HG03060 (cell line): ENCODE measurements at regions not wholly inside any gene's neighbourhood (a gene's known extent, or its start where the extent isn't known, plus 50 kb on each side); places are given as distances from the start of the nearest gene placed in this dataset.
"Not testable (repeated sequence)": the region's sequence is repeated elsewhere in the genome, so short reads cannot be mapped to it uniquely, and the experiment has no call there.

Experiments used
- ATAC-seq: cut with Tn5 transposase; IDR thresholded peaks from one replicate; pipeline ENCODE4 v1.9.1; 2021; ENCODE audit warnings: low read depth, moderate number of reproducible peaks; ENCODE audit not compliant: unreplicated experiment

- not testable (repeated sequence) for ATAC-seq
These were observed 460.0 kb downstream of the PREX1 start for GRCh38 chr20:48367541-48368358.

GRCh38 chr20:48366230-48366629 is 461.6 kb downstream of the PREX1 start:
- no peak for ATAC-seq

GRCh38 chr20:48364688-48365421 is 462.9 kb downstream of the PREX1 start:
- no peak for ATAC-seq

GRCh38 chr20:48364055-48364454 is 463.7 kb downstream of the PREX1 start:
- no peak for ATAC-seq

GRCh38 chr20:48360342-48360975 is 467.3 kb downstream of the PREX1 start:
- peak; percentile 31 for ATAC-seq

GRCh38 chr20:48359692-48360341 is 468.0 kb downstream of the PREX1 start:
- ATAC-seq, result peak; percentile 47

- not testable (repeated sequence) for ATAC-seq
These were observed 468.8 kb downstream of the PREX1 start for GRCh38 chr20:48359055-48359390.

GRCh38 chr20:48358176-48359054 is 469.4 kb downstream of the PREX1 start:
- ATAC-seq, result no peak

GRCh38 chr20:48357714-48358113 is 470.1 kb downstream of the PREX1 start:
- no peak for ATAC-seq

GRCh38 chr20:48354903-48355302 is 472.9 kb downstream of the PREX1 start:
- ATAC-seq, result no peak

GRCh38 chr20:48354320-48354876 is 473.4 kb downstream of the PREX1 start:
- no peak for ATAC-seq

GRCh38 chr20:48352628-48353027 is 475.2 kb downstream of the PREX1 start:
- ATAC-seq, result no peak

GRCh38 chr20:48352042-48352441 is 475.8 kb downstream of the PREX1 start:
- ATAC-seq, result no peak

- ATAC-seq, result no peak
These were observed 477.3 kb downstream of the PREX1 start for GRCh38 chr20:48350313-48350988.

GRCh38 chr20:48349656-48350055 is 478.1 kb downstream of the PREX1 start:
- no peak for ATAC-seq

GRCh38 chr20:48348022-48348421 is 479.8 kb downstream of the PREX1 start:
- ATAC-seq, result no peak

GRCh38 chr20:48342822-48343513 is 484.8 kb downstream of the PREX1 start:
- ATAC-seq, result no peak

- no peak for ATAC-seq
These were observed 486.9 kb downstream of the PREX1 start for GRCh38 chr20:48340883-48341281.
